Left ventricle myocardium inferior (tissue), 1 donor: ENCODE measurements at regions not wholly inside any gene's neighbourhood (a gene's known extent, or its start where the extent isn't known, plus 50 kb on each side); places are given as distances from the start of the nearest gene placed in this dataset.

Source experiments
- DNase-seq: peaks from one replicate; pipeline ENCODE4 v3.0.0-alpha.2; 2020
- H3K27ac ChIP-seq: fragments of 200-600 bp; replicated peaks from 2 replicates; pipeline ENCODE4 v1.8.0; 2021
- H3K27me3 ChIP-seq: fragments of 200-600 bp; 2 replicates; pipeline ENCODE4 v1.8.0; 2021; ENCODE audit warnings: low read depth
- H3K36me3 ChIP-seq: fragments of 200-600 bp; 2 replicates; pipeline ENCODE4 v1.8.0; 2021
- H3K4me1 ChIP-seq: fragments of 200-600 bp; 2 replicates; pipeline ENCODE4 v1.8.0; 2021
- H3K4me3 ChIP-seq: fragments of 200-600 bp; 2 replicates; pipeline ENCODE4 v1.8.0; 2021; ENCODE audit warnings: mild to moderate bottlenecking, moderate library complexity
- H3K9me3 ChIP-seq: fragments of 200-600 bp; replicated peaks from 2 replicates; pipeline ENCODE4 v1.8.0; 2021
- intact Hi-C: fragments of 100-400 bp; cut with micrococcal nuclease; formaldehyde crosslinking; loops from one replicate; pipeline ENCODE4 v1.11.0; 2022
- TF ChIP-seq, protein P1 (sequence below): fragments of 200-600 bp; IDR thresholded peaks from 2 replicates; pipeline ENCODE4 v1.8.0; 2021; ENCODE audit warnings: antibody characterized with exemption, mild to moderate bottlenecking, borderline replicate concordance
- donor health status: DM: no; HTN: yes; CAD: no; lungs with severe emphysema.

DNA sequence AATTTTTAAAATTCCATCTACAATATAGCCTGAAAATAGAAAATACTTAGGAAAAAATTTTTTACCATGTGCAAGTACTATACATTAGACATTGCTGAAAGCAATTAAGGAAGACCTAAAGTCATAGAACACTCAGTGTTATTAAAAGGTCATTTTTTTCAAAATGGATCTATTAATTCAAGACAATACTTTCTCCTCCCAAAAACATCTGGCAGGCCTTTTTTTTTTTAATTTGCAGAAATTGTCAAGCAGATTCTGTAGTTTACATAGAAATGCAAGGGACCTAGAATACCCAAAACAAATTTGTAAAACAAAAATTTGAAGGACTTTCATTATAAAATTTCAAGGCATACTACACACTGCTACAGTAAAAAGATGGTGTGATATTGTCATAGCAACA is 238.4 kb upstream of the VEPH1 start:
- H3K27ac ChIP-seq: no peak overlapping the region
- intact Hi-C loops: no loop called here
- H3K36me3 ChIP-seq: no peaks in the 10 kb centered on the region
- no peak overlapping the region for H3K4me3 ChIP-seq
- DNase-seq: no peak
- no peaks in the 10 kb centered on the region for H3K4me1 ChIP-seq
- peaks cover 57% of the 10 kb centered on the region for H3K9me3 ChIP-seq
- no peaks in the 10 kb centered on the region for H3K27me3 ChIP-seq
- TF ChIP-seq, protein P1, sequence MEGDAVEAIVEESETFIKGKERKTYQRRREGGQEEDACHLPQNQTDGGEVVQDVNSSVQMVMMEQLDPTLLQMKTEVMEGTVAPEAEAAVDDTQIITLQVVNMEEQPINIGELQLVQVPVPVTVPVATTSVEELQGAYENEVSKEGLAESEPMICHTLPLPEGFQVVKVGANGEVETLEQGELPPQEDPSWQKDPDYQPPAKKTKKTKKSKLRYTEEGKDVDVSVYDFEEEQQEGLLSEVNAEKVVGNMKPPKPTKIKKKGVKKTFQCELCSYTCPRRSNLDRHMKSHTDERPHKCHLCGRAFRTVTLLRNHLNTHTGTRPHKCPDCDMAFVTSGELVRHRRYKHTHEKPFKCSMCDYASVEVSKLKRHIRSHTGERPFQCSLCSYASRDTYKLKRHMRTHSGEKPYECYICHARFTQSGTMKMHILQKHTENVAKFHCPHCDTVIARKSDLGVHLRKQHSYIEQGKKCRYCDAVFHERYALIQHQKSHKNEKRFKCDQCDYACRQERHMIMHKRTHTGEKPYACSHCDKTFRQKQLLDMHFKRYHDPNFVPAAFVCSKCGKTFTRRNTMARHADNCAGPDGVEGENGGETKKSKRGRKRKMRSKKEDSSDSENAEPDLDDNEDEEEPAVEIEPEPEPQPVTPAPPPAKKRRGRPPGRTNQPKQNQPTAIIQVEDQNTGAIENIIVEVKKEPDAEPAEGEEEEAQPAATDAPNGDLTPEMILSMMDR: no peak

GRCh38 chr3:157738441-157738840 is 235.2 kb upstream of the VEPH1 start:
- intact Hi-C loops: no loop called here
- Histone ChIP-seq H3K27ac (no peak overlapping the region), H3K9me3 (peaks cover 63% of the 10 kb centered on the region), H3K4me3 (no peak overlapping the region), H3K36me3 (no peaks in the 10 kb centered on the region), H3K27me3 (no peaks in the 10 kb centered on the region), H3K4me1 (no peaks in the 10 kb centered on the region)
- TF ChIP-seq, protein P1: no peak
- no peak for DNase-seq

- DNase-seq: no peak
- no peaks in the 10 kb centered on the region for H3K36me3 ChIP-seq
- intact Hi-C loops: no loop called here
Measured at GRCh38 chr3:157718800-157719199, 215.6 kb upstream of the VEPH1 start.

DNA sequence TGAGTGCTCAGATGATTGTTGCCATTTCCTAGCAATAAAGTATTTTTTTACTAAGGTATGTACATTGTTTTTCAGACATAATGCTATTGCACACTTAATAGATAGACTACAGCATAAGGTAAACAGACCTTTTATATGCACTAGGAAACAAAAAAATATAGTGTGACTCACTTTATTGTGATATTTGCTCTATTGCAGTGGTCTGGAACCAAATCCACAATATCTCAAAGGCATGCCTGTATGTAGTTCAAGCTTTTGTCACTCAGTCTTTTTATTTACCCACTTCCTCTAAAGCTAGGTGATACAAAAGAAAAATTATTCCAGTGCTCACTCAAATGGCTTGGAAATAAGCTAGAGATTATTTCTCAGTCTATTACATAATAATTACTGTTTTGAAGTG is 209.9 kb upstream of the VEPH1 start:
- intact Hi-C loops: no loop called here
- H3K4me1 ChIP-seq: no peaks in the 10 kb centered on the region
- no peak overlapping the region for H3K4me3 ChIP-seq
- H3K36me3 ChIP-seq: no peaks in the 10 kb centered on the region
- H3K27me3 ChIP-seq: no peaks in the 10 kb centered on the region
- no peak for DNase-seq
- H3K27ac ChIP-seq: no peak overlapping the region
- TF ChIP-seq, protein P1: no peak
- H3K9me3 ChIP-seq: peaks cover 27% of the 10 kb centered on the region

More at GRCh38 chr3:157718800-157719199, 215.6 kb upstream of the VEPH1 start:
- Histone ChIP-seq H3K9me3 (peaks cover 39% of the 10 kb centered on the region), H3K4me1 (no peaks in the 10 kb centered on the region), H3K4me3 (no peak overlapping the region), H3K27me3 (no peaks in the 10 kb centered on the region), H3K27ac (no peak overlapping the region)
- TF ChIP-seq, protein P1: no peak

- H3K27ac ChIP-seq: no peak overlapping the region
- no peaks in the 10 kb centered on the region for H3K4me1 ChIP-seq
- no peaks in the 10 kb centered on the region for H3K36me3 ChIP-seq
- H3K4me3 ChIP-seq: no peak overlapping the region
- intact Hi-C loops: no loop called here
- TF ChIP-seq, protein P1: no peak
- DNase-seq: no peak
- no peaks in the 10 kb centered on the region for H3K27me3 ChIP-seq
- H3K9me3 ChIP-seq: peaks cover 12% of the 10 kb centered on the region
Measured at GRCh38 chr3:157705258-157705657, 202.0 kb upstream of the VEPH1 start.

DNA sequence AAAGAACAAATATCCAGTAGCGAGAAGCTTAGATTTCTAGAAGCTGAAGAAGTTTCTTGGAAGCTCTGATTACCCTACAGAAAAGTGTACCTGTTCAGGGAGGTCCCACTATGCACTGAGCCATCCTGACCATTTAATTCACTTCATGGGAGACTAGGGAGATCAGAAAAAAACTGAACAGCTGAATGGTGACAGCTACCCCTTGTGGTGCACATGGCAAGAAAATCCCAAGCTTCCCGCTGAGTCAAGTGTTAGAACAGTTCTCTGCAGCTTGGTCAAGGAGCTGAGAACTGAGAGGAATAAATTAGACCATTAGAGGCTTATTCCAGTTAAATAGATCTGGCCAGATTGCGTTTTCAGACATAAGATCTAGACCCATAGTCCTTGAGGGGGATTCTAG is 197.2 kb upstream of the VEPH1 start:
- no peak overlapping the region for H3K27ac ChIP-seq
- no peaks in the 10 kb centered on the region for H3K36me3 ChIP-seq
- intact Hi-C loops: no loop called here
- peaks cover 5% of the 10 kb centered on the region for H3K9me3 ChIP-seq
- TF ChIP-seq, protein P1: no peak
- H3K4me3 ChIP-seq: no peak overlapping the region
- H3K4me1 ChIP-seq: no peaks in the 10 kb centered on the region
- no peaks in the 10 kb centered on the region for H3K27me3 ChIP-seq
- no peak for DNase-seq
